AG04449 (cell line): ENCODE measurements at regions not wholly inside any gene's neighbourhood (a gene's known extent, or its start where the extent isn't known, plus 50 kb on each side); places are given as distances from the start of the nearest gene placed in this dataset.

Experiments
- CTCF ChIA-PET: fragments of 350-600 bp; formaldehyde crosslinking; extraction: SDS; loops from one replicate; lab custom pipeline; 2021; ENCODE audit warnings: antibody characterized with exemption; lab: Yijun Ruan, JAX
- POLR2A ChIA-PET: fragments of 400-600, 350-600 bp; formaldehyde crosslinking; extraction: SDS; loops from one replicate; lab custom pipeline; 2020; ENCODE audit warnings: antibody characterized with exemption, inconsistent platforms; lab: Yijun Ruan, JAX
- DNase-seq: peaks from one replicate; pipeline ENCODE4 v3.0.0-alpha.2; 2010; ENCODE audit warnings: low read depth, low spot score
- H3K4me3 ChIP-seq: 2 replicates; pipeline ENCODE4 v1.5.1; 2011; ENCODE audit warnings: low read depth, mild to moderate bottlenecking, control low read depth, low read length
- CTCF ChIP-seq: IDR thresholded peaks from one replicate; pipeline ENCODE4 v1.5.1; 2011; ENCODE audit warnings: mild to moderate bottlenecking, moderate library complexity, low read length, control low read depth, inconsistent platforms; ENCODE audit not compliant: insufficient read depth; ENCODE audit errors: missing control alignments

- POLR2A ChIA-PET = no interaction called here
Observed at GRCh38 chr10:98332623-98333269, 64.8 kb upstream of the LOXL4 start.

GRCh38 chr10:98331885-98332284, 63.9 kb upstream of the LOXL4 start:
- ChIA-PET POLR2A (no interaction called here), CTCF (interaction anchor here (1.1 to 1.4 kb wide), 6 partner anchors 9 to 59 kb away, joined by 3 to 7 read pairs (median 3); no protein-coding TSS in a partner anchor)
- no peak for DNase-seq
- H3K4me3 ChIP-seq = no peak overlapping the region
- TF ChIP-seq CTCF = no peak

More at GRCh38 chr10:98332623-98333269, 64.8 kb upstream of the LOXL4 start:
- CTCF ChIA-PET = interaction anchor here (1.1 to 1.4 kb wide), 4 partner anchors 10 to 24 kb away, joined by 3 read pairs; no protein-coding TSS in a partner anchor
- H3K4me3 ChIP-seq = no peak overlapping the region
- DNase-seq = no peak
- no peak for TF ChIP-seq CTCF

- ChIA-PET CTCF (interaction anchor here (0.6 to 1.5 kb wide), 6 partner anchors 8 to 176 kb away, joined by 3 to 7 read pairs (median 4); no protein-coding TSS in a partner anchor), POLR2A (no interaction called here)
- no peak for DNase-seq
- no peak overlapping the region for H3K4me3 ChIP-seq
- no peak for TF ChIP-seq CTCF
Observed at GRCh38 chr10:98330987-98331386, 63.0 kb upstream of the LOXL4 start.

GRCh38 chr10:98328640-98329039, 60.6 kb upstream of the LOXL4 start:
- TF ChIP-seq CTCF = no peak
- POLR2A ChIA-PET = no interaction called here
- DNase-seq = no peak
- H3K4me3 ChIP-seq = no peak overlapping the region
- CTCF ChIA-PET = interaction anchor here (1.4 kb wide), 1 partner anchor 16 kb away, joined by 3 read pairs; no protein-coding TSS in a partner anchor

- POLR2A ChIA-PET = no interaction called here
- CTCF ChIA-PET = interaction anchor here (1.4 kb wide), 1 partner anchor 17 kb away, joined by 3 read pairs; no protein-coding TSS in a partner anchor
- H3K4me3 ChIP-seq = no peak overlapping the region
- DNase-seq = no peak
- no peak for TF ChIP-seq CTCF
Observed at GRCh38 chr10:98328163-98328562, 60.2 kb upstream of the LOXL4 start.

GRCh38 chr10:98326621-98327027, 58.6 kb upstream of the LOXL4 start:
- TF ChIP-seq CTCF = no peak
- POLR2A ChIA-PET = no interaction called here
- no peak overlapping the region for H3K4me3 ChIP-seq
- no peak for DNase-seq
- CTCF ChIA-PET = interaction anchor here (0.7 to 2.7 kb wide), 6 partner anchors 9 to 155 kb away, joined by 3 to 14 read pairs (median 4); no protein-coding TSS in a partner anchor
